OCI-LY7 (cell line): ENCODE measurements at regions not wholly inside any gene's neighbourhood (a gene's known extent, or its start where the extent isn't known, plus 50 kb on each side); places are given as distances from the start of the nearest gene placed in this dataset.

ENCODE experiments used
- BruUV-seq: library from RNA; stranded (reverse); fragments of 400-500 nt; replicated peaks from 2 replicates; lab custom pipeline; 2021; lab: Mats Ljungman, UMichigan
- CTCF ChIA-PET: fragments of 300-600 bp; sonication (Branson Sonifier 250); formaldehyde crosslinking; loops from one replicate; lab custom pipeline; 2022; ENCODE audit warnings: antibody characterized with exemption; ENCODE audit not compliant: unreplicated experiment; lab: Charles Lee
- POLR2A ChIA-PET: fragments of 300-600 bp; sonication (Branson Sonifier 250); formaldehyde crosslinking; loops from one replicate; lab custom pipeline; 2022; ENCODE audit warnings: antibody characterized with exemption; lab: Charles Lee
- DNase-seq: peaks from one replicate; pipeline ENCODE4 v3.0.0-alpha.2; 2015; ENCODE audit warnings: low spot score
- H2AFZ ChIP-seq: fragments of 200-600 bp; sonication (generic), shearing (Covaris generic); 2 replicates; pipeline ENCODE4 v1.6.1; 2014; ENCODE audit warnings: mild to moderate bottlenecking, antibody characterized with exemption, low read length, moderate library complexity
- H3K27ac ChIP-seq: fragments of 200-600 bp; sonication (generic); 2 replicates; pipeline ENCODE4 v1.5.1; 2014; ENCODE audit warnings: mixed run types, low read depth, mild to moderate bottlenecking, moderate library complexity, low read length, inconsistent platforms; ENCODE audit not compliant: poor library complexity, severe bottlenecking
- H3K36me3 ChIP-seq: fragments of 200-600 bp; sonication (generic); 2 replicates; pipeline ENCODE4 v1.6.1; 2014; ENCODE audit warnings: mild to moderate bottlenecking, antibody characterized with exemption, low read length, moderate library complexity, mixed read lengths; ENCODE audit not compliant: insufficient read depth
- H3K4me1 ChIP-seq: fragments of 200-600 bp; sonication (generic); 2 replicates; pipeline ENCODE4 v1.5.1; 2014; ENCODE audit warnings: mild to moderate bottlenecking, low read length; ENCODE audit not compliant: insufficient read depth, poor library complexity, severe bottlenecking
- H3K4me2 ChIP-seq: fragments of 200-600 bp; sonication (generic); 2 replicates; pipeline ENCODE4 v1.6.1; 2014; ENCODE audit warnings: mild to moderate bottlenecking, low read length
- H3K4me3 ChIP-seq: fragments of 200-600 bp; sonication (generic); 2 replicates; pipeline ENCODE4 v1.5.1; 2014; ENCODE audit warnings: mild to moderate bottlenecking, low read depth, low read length; ENCODE audit not compliant: poor library complexity, severe bottlenecking
- H3K79me2 ChIP-seq: fragments of 200-600 bp; sonication (generic); 2 replicates; pipeline ENCODE4 v1.6.1; 2016; ENCODE audit warnings: low read depth, mild to moderate bottlenecking, low read length, moderate library complexity, mixed read lengths; ENCODE audit not compliant: insufficient read depth
- H3K9me2 ChIP-seq: fragments of 200-600 bp; sonication (generic); 2 replicates; pipeline ENCODE4 v1.6.1; 2016; ENCODE audit warnings: mild to moderate bottlenecking, low read length, mixed read lengths; ENCODE audit not compliant: insufficient read depth
- H3K9me3 ChIP-seq: fragments of 200-600 bp; sonication (generic); 2 replicates; pipeline ENCODE4 v1.6.1; 2014; ENCODE audit warnings: mild to moderate bottlenecking, mixed run types, low read length, mixed read lengths
- H4K20me1 ChIP-seq: fragments of 200-600 bp; sonication (generic); 2 replicates; pipeline ENCODE4 v1.6.1; 2014; ENCODE audit warnings: mild to moderate bottlenecking, antibody characterized with exemption, low read length, moderate library complexity, mixed read lengths; ENCODE audit not compliant: insufficient read depth
- CTCF ChIP-seq: fragments of 200-600 bp; sonication (generic); conservative IDR thresholded peaks from 2 replicates; pipeline ENCODE4 v1.5.1; 2014; ENCODE audit warnings: mild to moderate bottlenecking, antibody characterized with exemption, low read length, moderate library complexity, mixed read lengths
- EZH2phosphoT487 ChIP-seq: fragments of 200-600 bp; sonication (generic); IDR thresholded peaks from 2 replicates; pipeline ENCODE4 v1.6.1; 2018; ENCODE audit warnings: low read depth, borderline replicate concordance, mild to moderate bottlenecking, mixed run types, antibody characterized with exemption, low read length, moderate library complexity, mixed read lengths
- intact Hi-C: fragments of 100-400 bp; cut with micrococcal nuclease; formaldehyde crosslinking; loops from one replicate; pipeline ENCODE4 v1.10.0; 2022; ENCODE audit not compliant: unreplicated experiment

- Histone ChIP-seq H3K9me2 (no peaks in the 10 kb centered on the region), H3K36me3 (no peaks in the 10 kb centered on the region), H3K4me2 (no peak overlapping the region), H3K4me1 (no peaks in the 10 kb centered on the region), H4K20me1 (no peaks in the 10 kb centered on the region), H3K79me2 (no peaks in the 10 kb centered on the region), H2AFZ (peak overlapping the region; percentile 54), H3K4me3 (no peak overlapping the region), H3K9me3 (no peaks in the 10 kb centered on the region), H3K27ac (no peak overlapping the region)
- intact Hi-C loops, result no loop called here
- DNase-seq, result no peak
- POLR2A ChIA-PET, result interaction anchor here (0.5 to 0.6 kb wide), 2 partner anchors 9 to 244 kb away, joined by 3 to 6 read pairs; no protein-coding TSS in a partner anchor
- no peak for TF ChIP-seq CTCF
- TF ChIP-seq EZH2phosphoT487, result no peak
- no TSS peak for BruUV-seq
- CTCF ChIA-PET, result no interaction called here
Measured at GRCh38 chr10:30554440-30554825, 75.1 kb downstream of the LYZL2 start.

GRCh38 chr10:30553626-30554439, 75.7 kb downstream of the LYZL2 start:
- no peak for TF ChIP-seq EZH2phosphoT487
- TF ChIP-seq CTCF, result no peak
- Histone ChIP-seq H3K4me1 (no peaks in the 10 kb centered on the region), H3K4me3 (no peak overlapping the region), H4K20me1 (no peaks in the 10 kb centered on the region), H2AFZ (peak overlapping the region; percentile 54), H3K79me2 (no peaks in the 10 kb centered on the region), H3K9me3 (no peaks in the 10 kb centered on the region), H3K9me2 (no peaks in the 10 kb centered on the region), H3K4me2 (no peak overlapping the region), H3K36me3 (no peaks in the 10 kb centered on the region), H3K27ac (no peak overlapping the region)
- ChIA-PET CTCF (no interaction called here), POLR2A (interaction anchor here (0.5 to 0.6 kb wide), 2 partner anchors 8 to 243 kb away, joined by 3 to 6 read pairs; no protein-coding TSS in a partner anchor)
- no peak for DNase-seq
- intact Hi-C loops, result no loop called here
- no TSS peak for BruUV-seq

GRCh38 chr10:30553018-30553625, 76.4 kb downstream of the LYZL2 start:
- Histone ChIP-seq H3K4me1 (no peaks in the 10 kb centered on the region), H3K79me2 (no peaks in the 10 kb centered on the region), H3K4me3 (no peak overlapping the region), H3K27ac (no peak overlapping the region), H3K9me2 (no peaks in the 10 kb centered on the region), H3K36me3 (no peaks in the 10 kb centered on the region), H4K20me1 (no peaks in the 10 kb centered on the region), H3K9me3 (no peaks in the 10 kb centered on the region), H3K4me2 (no peak overlapping the region), H2AFZ (no peak overlapping the region)
- TF ChIP-seq CTCF (no peak), EZH2phosphoT487 (no peak)
- BruUV-seq, result no TSS peak
- DNase-seq, result no peak
- intact Hi-C loops, result no loop called here
- CTCF ChIA-PET, result no interaction called here
- POLR2A ChIA-PET, result interaction anchor here (1.1 to 1.6 kb wide), 2 partner anchors 10 to 20 kb away, joined by 3 to 4 read pairs; no protein-coding TSS in a partner anchor
